Glomerular visceral epithelial cell (primary cell): ENCODE measurements at regions not wholly inside any gene's neighbourhood (a gene's known extent, or its start where the extent isn't known, plus 50 kb on each side); places are given as distances from the start of the nearest gene placed in this dataset.

Experiments used
- DNase-seq: peaks from one replicate; pipeline ENCODE4 v3.0.0-alpha.2; 2016; ENCODE audit errors: extremely low spot score

- DNase-seq: no peak
Measured at GRCh38 chr10:62548686-62549085, 174.5 kb downstream of the ZNF365 start.

- DNase-seq: no peak
Measured at GRCh38 chr10:62550173-62550572, 176.0 kb downstream of the ZNF365 start.

DNA sequence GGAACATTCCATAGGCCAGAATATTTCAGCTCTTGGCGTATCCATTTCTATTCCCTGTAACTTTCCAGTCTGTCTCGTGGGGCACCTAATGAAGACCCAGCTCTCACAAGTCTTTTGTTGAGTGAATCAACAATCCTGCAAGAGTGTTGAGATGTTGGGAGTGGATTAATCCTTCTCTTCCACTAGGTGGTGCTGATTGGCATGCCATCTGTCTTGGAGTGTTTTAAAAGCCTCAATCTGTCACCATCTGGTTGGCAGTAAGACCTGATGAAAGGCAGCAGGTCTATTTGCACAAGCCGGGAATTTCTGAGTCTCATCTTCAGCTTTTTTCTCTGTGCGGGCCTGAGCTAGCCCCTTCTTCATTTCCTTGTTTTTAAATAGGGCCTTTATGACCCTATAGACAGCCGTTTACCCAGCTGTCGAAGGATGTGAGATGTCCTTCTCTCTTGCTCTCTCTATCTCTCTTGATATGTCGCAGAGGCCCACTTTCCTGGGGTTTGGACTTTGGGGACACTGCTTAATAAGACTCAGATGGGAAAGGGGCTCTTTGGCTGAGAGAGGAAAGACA, 180.5 kb downstream of the ZNF365 start:
- DNase-seq: peak; percentile 47

- no peak for DNase-seq
Measured at GRCh38 chr10:62559481-62560200, 185.5 kb downstream of the ZNF365 start.

DNA sequence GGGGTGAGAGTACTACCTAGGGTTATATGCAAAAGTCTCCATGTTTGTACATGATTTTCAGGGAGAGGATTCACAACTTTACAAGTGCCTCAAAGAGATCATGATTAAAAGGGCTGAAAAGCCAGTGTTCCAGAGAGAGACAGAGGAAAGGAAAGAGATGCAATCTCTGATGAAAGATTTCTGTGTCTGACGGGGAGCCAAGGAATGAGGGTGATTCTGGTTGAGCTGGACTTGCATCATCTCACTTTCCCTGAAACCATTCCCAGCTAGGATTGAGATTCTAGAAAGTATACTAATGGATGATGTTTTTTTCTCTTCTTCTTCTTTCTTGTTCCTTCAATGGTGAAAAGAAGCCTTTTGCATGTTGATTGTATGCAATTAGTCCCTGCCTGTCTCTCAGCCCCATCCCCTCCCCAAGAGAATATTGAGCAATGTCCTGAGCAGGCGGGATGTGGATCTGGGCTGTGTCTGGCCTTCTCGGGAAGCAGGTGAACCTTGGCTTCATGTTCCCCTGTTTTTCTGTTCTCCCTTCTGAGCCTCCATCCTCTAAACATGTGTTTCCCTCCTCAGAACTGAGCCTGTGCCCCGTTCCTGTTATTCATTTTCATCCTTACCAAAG, 186.1 kb downstream of the ZNF365 start:
- no peak for DNase-seq

DNA sequence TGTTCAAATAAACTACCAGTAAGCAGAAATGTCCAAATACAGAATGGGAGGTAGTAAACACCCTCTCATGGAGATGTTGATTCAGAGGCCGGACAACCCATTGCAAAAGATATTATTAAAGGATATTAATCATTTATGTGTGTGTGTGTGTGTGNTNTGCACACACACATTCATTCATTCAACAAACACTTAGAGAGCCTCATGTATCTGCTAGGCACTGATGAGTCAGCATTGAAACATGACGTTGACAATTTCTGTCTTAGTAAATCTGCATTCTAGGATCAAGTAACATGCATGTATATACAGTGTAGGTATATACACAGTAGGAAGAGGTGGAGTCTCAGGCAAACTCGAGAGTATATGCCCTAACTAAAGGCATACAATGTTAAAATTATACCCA, 187.0 kb downstream of the ZNF365 start:
- no peak for DNase-seq

DNA sequence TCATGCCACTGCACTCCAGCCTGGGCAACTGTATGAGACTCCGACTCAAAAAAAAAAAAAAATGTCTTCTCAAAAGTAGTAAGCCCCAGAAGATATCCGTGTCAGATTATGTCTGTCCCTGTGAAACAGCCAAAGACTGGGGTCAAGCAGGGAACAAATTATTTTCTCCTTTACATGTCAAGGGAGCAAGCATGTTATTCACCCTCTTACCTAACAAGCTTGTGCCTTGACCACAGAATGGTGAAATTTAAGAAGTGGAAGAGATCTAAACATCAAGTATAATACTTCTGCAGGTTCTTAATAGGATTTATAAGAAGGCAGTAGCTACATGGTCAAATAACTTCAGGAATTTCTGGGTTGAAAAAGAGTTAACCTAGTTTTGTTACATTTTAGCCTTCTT, 187.9 kb downstream of the ZNF365 start:
- DNase-seq: no peak

DNA sequence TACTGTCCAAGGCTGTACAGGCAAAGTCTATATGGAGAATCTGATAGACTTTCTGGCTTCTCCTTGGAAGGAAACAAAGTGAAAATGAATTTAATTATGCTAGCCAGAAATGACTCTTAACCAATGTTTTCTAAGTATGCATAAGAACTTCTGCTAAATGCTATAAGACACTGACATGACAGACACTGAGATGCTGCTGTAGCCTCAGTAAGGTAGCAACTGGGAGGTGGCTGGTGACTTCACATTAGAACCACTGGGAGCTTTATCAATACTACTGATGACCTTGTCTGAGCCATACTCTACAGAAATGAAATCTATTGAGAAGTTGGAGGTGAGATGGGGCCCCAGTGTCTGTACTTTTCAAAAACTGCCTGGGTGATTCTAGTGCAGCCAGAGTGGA, 188.6 kb downstream of the ZNF365 start:
- DNase-seq: no peak

- DNase-seq: no peak
Measured at GRCh38 chr10:62573929-62574328, 199.8 kb downstream of the ZNF365 start.

- DNase-seq: no peak
Measured at GRCh38 chr10:62577076-62577475, 202.9 kb downstream of the ZNF365 start.

- peak; percentile 69 for DNase-seq
Measured at GRCh38 chr10:62577666-62578291, 203.6 kb downstream of the ZNF365 start.

DNA sequence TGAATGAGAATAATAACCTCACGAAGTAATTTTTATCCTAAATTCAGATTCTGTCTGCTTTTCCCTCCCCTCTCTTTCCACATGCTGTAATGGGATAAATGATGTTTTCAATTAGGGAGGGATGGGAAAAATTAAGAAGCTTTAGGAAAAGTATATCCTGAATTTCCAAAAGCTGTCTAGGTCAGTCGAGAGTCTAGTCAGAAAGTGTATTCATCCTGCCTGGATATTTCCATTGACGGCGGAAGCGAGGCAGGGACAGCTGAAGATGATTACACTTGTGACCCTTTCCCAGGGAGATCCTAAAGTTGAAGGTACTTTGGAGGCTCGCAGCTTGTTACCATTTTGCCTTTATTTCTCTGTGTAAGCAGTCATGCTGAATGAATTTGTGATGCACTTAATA, 204.1 kb downstream of the ZNF365 start:
- DNase-seq: no peak

- no peak for DNase-seq
Measured at GRCh38 chr10:62578916-62579315, 204.7 kb downstream of the ZNF365 start.

GRCh38 chr10:62580396-62580795, 206.2 kb downstream of the ZNF365 start:
- DNase-seq: peak; percentile 46

GRCh38 chr10:62581351-62581750, 207.2 kb downstream of the ZNF365 start:
- DNase-seq: no peak

DNA sequence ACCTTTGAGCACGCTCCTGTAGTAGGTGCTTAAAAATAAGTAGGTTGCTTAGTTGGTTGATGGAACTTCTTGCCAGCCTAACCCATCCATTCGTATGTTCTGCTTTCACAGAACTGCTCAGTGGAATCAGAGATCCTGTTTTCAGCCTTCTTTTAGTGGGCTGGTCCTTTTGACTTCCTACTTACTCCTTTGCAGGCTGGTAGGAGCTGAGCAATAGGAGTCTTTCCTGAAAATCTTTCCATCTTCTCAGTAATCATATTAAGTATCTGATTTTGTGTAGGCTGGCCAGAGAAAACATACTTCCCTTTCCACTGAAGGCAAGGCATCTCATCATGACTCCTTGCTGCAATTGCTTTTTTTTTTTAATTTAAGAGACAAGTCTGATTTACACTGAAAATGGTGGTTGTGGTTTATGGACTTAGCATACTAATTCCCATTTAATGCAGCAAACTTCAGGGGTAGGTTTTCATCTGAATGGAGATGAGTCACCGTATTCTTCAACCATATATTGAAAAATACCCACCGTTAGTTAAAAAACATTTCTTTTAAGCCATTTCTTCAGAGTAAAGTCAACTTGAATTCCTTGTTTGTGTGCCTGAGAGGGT, 208.0 kb downstream of the ZNF365 start:
- DNase-seq: peak; percentile 30

- DNase-seq: peak; percentile 74
Measured at GRCh38 chr10:62582804-62583208, 208.6 kb downstream of the ZNF365 start.

- peak; percentile 94 for DNase-seq
Measured at GRCh38 chr10:62583876-62584615, 209.9 kb downstream of the ZNF365 start.

- DNase-seq: peak; percentile 50
Measured at GRCh38 chr10:62584731-62585130, 210.6 kb downstream of the ZNF365 start.

DNA sequence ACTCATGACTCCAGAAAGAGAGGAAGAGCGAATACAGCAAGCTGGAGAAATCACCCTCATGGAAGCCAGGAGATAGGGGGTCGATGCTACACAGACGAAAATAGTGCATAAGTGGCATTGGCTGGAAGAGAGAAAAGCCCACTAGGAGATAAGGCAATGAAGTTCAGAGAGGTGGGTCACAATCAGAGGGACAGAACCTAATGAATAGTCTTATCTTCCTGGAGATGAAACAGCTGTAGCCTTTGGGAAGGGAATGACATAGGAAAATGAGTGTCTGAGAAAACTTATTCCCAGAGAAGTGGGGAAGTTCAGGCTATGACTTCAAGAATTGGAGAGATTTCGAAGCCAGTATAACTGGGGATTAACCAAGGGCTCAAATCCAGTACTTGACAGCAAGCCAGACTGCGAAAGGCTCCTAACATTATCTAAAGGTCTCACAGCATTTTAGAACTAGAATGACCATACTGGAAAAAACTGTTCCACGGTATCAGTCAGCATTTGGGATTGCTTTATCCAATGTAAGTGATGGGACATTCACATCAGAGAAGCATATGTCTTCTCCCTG, 211.1 kb downstream of the ZNF365 start:
- DNase-seq: no peak

GRCh38 chr10:62587011-62587410, 212.8 kb downstream of the ZNF365 start:
- no peak for DNase-seq
